HTR-8/SVneo (cell line): ENCODE measurements at regions not wholly inside any gene's neighbourhood (a gene's known extent, or its start where the extent isn't known, plus 50 kb on each side); places are given as distances from the start of the nearest gene placed in this dataset.

ENCODE experiments used
- DNase-seq: peaks from one replicate; pipeline ENCODE4 v3.0.0; 2011; ENCODE audit warnings: low spot score, mixed read lengths; ENCODE audit not compliant: insufficient read length
- FAIRE-seq: peaks from 2 replicates; lab custom pipeline; 2011; peaks lifted over from hg19 to GRCh38; lab: Jason Lieb, UNC

DNA sequence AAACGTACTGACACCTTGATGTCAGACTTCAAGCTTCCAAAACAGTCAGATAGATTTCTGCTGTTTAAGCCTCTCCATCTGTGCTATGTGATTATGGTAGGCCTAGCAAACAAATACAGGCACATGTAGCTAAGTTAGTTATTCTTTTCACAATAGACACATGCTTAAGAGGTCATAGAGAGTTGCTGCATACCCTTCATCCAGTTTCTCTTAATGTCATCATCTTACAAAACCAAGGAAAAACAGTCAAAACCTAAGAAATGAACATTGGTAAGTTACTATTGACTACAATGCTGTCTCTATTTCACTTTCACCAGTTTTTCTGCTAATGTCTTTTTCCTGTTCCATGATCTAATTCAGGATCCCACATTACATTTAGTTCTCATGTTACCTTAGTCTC, 946.8 kb downstream of the TUSC7 start:
- no peak for FAIRE-seq
- no peak for DNase-seq

DNA sequence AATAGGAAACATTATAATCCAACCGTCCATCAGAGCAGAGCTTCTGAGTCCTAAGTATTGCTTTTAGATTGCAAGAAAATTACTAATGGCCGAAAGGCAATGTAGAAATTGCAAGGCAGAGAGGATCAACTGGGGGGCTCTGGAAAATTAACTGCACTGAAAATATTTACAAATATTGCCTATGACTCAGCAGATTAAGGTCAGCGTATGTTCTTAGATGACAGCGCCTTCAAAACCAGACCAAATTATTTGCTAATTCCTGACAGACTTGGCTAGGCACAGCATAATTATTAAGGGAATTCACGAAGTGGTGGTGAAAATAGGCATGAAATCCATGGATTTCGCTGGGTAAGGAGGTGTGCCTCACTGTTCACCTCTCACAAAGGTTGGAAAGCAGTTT, 947.7 kb downstream of the TUSC7 start:
- no peak for FAIRE-seq
- DNase-seq: no peak

DNA sequence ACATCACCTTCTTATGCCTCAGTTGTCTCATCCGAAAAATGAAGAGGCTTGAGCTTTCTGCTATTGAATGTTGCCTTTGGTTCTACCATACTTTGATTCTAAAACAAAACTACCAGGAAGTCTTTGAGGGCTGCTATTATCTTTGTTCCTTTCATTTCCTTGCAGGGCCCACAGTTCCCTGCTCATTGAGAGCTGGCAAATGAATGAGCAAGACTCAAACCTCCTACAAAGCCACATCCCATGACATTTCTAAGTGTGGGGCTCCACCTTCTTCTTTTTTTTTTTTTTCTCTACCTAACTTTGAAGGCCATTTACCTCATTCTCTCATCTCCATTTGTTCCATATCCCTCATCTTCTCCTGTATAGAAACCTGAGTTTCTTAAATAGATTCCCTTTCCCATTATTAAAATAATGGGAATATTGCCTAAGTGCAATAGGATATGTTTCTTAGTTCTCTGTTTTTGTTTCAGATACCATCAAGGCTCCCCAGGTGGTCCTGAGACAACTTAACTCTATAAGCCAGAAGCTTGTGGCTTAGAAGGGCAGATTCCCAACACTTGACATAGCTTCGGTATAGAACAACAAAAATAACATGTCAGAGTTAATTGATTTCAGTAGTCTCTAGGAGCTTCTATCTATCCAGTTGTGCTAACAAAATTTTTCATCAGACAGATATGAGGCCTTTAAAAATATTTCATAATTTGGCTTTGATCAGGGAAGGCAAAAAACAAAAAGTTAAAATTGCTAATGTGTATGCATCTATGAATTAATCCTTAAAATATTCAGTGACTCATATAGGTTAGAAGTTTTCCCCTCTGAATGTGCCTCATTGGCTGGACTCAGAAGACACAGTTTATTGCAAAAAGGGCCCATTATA, 951.6 kb downstream of the TUSC7 start:
- no peak for FAIRE-seq
- no peak for DNase-seq

DNA sequence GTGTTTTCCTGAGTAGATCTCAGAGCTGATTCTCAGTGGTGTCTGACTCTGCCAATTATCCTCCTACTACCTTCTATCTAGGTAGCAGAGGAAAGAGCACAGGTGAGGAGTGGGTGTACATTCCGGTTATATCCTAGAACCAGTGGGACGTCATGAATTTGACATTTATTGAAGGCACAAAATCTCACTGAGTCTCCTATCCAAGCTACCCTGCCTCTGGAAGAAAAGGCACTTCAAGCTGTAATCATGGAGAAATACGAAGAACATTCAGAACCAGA, 952.2 kb downstream of the TUSC7 start:
- DNase-seq (no peak), FAIRE-seq (no peak)

DNA sequence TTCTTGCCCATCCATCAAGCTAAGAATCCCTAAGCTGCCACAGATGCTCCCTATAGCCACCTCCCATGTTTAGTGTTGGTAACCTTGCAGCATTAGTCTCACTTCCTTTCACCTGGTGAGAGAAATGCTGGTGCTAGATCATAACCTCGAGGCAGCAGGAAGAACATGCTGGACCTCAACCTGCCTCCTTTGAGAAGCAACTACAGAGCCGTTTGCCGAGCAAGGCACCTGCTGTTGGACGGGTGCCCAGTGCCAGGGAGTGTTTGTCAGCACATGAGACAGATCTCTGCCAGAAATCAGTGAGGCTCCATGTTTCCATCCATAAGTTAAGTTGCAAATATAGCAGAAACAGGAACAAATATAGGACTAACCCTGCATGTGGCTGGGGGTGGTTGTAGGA, 955.7 kb downstream of the TUSC7 start:
- DNase-seq: no peak
- FAIRE-seq: no peak

DNA sequence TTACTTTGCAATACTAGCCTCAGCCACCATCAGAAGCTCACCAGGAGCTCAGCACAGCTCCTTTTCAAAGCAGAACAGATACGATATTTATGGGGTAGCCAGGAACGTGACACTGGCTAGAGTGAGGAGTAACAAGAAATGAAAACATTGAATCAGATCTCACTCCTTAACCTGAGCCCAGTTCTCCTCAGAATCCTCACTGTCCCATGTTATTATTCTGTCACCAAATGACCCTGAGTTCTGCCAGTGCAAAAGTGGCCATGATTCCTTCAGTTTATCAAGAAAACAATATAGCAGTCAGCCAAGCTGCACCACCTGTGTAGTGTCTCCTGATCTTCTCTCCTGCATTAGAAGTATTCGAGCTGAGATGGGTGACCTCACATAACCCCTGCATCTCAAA, 956.7 kb downstream of the TUSC7 start:
- DNase-seq (no peak), FAIRE-seq (no peak)

DNA sequence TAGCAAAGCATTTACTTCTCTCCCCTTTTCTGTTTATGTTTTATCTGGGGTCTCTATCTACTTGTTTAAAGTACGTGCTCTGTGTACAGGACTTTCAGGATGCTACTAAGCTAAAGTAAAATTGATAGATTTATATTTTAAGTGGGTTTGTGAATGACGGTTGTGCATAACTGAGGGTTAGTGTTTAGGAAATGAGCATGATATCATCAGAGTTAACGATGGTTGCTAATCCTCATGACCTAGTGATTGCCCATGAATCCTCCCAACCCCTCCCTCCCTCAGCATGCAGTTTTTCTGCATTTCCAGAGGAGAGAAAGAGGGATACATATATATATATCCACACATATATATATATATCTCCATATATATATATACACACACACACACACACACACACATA, 957.2 kb downstream of the TUSC7 start:
- DNase-seq: no peak
- FAIRE-seq: no peak

DNA sequence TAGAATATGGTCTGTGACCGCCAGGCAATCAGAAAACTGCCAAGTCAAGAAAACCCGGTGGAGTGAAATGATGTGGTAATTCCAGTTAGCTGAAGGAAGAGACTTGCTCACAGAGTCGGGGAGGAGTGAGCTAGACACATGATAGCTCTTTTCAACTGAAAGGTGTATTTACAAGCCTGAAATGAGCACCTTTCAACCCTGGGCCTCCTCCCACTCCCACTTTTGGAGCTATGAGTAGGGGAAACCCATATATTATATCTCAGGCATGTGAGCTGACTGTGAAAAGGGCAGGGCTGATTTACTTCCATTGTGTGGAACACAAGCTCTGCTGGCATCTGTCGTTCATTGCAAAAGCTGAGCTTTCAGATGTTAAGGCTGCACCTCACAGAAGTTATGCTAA, 960.2 kb downstream of the TUSC7 start:
- FAIRE-seq: no peak
- no peak for DNase-seq

DNA sequence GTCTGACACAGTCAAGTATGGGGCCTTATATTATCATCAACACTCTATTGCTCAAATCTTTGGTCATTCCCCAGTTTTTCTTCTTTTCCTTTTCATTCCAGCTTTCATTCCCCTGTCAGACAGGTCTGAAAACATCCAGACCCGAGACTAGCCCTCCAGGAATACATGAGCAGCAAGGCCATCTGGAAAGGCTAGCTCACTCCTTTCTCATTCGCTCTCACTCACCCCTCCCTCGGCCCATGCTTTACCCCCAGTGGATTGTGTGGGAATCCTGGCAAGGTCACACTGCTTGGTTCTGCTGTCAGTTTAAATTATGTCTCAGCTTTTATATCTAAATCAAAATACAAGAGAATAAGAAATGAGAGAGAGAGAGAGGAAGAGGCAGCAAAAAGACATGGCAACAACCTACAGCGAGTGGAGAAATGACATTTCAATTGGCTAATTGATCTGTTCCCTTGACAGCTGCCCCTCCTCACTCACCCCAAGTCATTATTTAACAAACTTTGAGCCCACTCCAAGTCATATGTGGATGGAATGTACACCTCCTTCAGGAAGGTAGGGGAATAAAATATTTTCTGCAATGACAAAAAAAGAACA, 962.2 kb downstream of the TUSC7 start:
- DNase-seq (no peak), FAIRE-seq (no peak)

DNA sequence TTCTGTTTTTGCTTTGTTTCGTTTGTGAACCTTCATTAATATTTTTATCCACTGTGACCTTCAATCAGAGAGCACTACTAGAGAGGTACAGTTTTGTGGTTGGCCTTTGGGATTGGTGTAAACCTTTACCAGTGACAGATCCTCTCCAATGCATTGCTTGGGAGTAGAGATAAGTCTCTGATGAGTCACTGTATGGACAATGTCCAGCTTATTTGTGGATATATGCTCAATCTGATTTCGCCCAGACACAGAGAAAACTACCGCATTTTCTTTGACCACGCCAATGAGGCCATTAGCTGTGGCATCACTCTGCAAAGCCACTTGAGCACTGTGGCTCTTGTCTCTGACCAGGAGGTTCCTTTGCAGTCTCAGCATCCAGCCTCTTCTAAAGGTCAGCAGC, 964.7 kb downstream of the TUSC7 start:
- no peak for DNase-seq
- FAIRE-seq: no peak

DNA sequence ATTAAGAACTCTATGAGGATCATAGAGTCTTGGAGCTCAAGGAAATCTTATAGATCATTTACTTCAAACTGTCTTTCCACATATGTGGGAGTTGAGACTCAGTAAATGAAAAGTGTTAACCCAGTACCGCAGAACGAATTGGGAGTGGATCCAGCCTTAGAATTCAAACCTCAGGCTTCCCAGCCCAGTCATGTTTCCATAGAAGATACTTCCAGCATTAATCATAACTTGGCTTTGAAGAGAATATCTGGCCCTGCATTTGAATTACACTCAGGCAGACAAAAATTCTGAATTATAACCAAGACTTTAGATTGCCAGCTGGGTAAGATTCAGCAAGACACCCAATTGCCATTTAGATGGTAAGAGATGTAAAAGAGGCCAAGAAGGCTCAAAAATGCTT, 972.0 kb downstream of the TUSC7 start:
- FAIRE-seq: no peak
- no peak for DNase-seq

DNA sequence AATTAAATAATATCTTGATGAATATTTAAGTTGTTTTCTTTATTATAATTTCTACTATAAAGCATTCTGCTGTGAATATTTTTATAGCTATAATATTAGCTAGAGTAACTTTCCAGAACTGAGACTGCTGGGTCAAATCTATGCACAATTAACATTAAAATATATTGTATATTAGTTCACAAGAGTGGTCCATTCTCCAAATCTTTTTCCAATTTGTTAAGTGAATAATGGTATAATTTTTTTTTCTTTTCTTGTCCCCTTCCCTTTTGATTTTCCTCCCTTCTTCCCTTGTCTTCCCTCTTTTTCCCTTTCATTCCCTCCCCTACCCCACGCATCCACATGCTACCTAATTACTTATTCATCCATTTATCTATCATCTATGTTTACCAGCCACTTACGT, 977.5 kb downstream of the TUSC7 start:
- no peak for FAIRE-seq
- no peak for DNase-seq

DNA sequence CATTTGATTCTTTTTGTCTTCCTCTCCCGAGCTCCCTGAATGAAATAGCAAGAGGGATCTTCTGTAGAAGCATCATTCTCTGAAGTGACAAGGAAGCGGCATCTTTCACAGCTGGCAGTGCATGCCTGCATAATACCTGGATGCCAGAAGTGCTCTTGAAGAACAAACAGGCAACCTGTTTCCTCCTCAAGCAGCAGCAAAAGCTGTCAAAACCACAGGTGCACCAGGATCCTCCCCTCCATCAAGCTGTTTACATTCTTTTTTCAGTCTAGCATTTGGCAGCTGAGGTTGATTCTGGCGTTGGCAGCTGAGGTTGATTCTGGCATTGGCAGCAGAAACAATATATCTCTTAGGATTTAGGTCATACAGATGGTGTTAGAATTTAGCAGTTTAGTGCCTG, 979.0 kb downstream of the TUSC7 start:
- DNase-seq (no peak), FAIRE-seq (no peak)

DNA sequence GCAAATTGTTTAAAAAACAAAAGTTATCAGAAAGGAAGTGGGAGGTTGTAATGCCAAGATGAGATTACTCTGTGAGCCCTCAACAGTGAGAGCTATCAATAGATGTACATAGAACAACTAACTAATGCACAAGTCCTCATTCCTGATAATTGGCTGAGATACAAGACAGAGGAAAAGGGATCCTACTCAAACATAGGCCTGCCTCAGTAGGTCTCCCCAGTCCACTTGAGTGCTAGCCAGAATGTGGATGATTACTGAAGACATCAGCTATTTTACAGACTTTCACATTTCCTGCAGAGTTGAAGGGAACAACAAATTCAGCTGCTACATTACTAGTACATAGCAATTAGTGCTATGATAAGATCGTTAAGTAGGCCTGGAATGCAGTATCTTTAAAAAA, 981.9 kb downstream of the TUSC7 start:
- FAIRE-seq (no peak), DNase-seq (no peak)

DNA sequence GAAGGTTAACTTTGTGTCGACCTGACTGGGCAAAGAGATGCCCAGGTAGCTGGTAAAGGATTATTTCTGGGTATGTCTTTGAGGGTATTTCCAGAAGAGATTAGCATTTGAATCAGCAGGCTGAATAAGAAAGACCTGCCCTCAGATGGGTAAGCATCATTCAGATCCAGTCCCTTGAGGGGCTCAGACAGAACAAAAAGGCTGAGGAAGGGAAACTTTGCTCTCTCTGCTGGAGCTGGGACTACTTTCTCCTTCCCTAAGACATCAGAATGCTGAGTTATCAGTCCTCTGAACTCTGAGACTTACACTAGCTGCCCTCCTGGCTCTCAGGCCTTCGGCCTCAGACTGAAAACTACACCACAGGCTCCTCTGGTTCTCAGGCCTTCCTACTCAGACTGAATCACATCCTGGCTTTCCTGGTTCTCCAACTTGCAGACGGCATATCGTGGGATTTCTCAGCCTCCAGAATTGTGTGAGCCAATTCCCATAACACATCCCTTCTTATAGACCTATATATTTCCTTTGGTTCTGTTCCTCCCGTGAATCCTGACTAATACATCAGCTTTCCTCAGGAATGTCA, 982.9 kb downstream of the TUSC7 start:
- FAIRE-seq (no peak), DNase-seq (no peak)

DNA sequence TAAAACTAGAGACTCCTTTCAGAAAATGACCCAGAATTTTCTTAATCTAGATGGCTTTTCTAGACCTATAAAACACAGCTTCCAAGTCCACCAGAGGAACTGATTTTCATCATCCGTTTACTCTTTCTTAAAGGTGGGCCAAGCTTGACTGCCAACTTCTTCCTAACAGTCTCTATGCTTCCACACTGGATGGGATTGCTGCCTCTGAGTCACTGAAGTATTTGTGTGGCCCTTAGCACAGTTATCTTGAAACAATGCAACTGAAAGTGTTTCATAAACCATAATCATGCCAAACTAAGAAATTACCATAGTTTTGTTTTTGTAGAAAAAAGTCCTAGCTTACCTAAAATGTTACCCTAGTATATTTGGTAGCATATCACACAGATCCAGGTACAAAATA, 985.7 kb downstream of the TUSC7 start:
- DNase-seq (no peak), FAIRE-seq (no peak)

DNA sequence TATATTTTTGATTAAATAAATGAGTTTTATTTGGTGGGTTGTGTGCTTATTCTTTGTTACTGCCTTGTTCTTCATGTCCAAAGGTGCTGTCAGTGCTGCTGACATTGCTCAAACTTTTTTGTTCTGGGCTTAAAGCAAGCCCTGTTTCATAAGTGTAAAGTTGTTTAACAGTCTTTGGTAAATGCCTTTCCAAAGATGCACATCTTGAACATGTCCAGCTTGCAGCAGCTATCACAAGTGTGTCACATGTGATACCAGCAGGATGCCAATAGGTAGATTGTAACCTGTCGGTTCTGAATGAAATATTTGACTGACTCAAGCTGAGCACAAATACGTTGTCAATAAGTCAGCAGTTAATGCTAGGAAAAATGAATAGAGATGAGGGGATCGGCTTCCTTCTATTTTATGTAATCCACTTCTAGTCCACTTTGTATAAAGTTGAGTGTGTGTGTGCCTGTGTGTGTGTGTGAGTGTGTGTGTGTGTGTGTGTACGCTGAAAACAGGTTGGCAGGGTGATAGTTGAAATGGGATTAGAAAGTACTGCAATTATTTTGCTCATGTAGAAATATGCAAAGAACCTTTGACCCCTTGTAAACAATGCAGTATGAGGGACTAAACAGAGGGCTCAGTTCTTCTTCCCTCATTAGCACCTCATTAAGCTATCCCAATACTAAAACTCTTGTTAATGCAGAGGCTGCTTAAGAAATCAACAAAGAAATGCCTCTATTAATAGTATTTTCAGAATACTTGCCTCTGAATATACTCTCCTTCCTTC, 986.5 kb downstream of the TUSC7 start:
- no peak for FAIRE-seq
- DNase-seq: no peak

DNA sequence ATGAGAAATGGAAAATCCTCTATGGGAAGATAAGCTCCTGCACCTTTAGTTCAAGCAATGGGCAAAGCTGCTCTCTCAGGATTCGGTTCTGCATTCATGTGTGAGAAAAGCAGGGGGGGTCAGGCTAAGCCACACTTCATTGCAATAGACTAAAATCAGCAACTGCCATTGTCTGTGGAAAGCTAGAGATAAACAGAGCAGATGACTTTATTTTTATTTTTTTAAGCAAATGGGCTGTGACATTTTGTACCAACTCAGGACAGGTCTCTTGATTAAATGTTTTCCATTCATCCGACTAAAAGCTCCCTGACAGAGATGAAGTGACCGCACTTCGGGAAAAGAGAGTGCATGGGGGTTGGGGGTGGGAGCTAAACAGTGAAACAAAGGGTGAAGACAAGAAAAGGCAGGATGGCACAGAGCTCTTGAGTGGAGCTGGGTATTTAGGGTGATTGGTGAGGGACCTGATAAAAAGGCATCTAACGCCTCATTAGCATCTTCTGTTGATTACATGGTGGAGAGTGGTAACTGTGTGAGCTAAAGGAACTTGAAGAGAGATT, 987.4 kb downstream of the TUSC7 start:
- no peak for FAIRE-seq

DNA sequence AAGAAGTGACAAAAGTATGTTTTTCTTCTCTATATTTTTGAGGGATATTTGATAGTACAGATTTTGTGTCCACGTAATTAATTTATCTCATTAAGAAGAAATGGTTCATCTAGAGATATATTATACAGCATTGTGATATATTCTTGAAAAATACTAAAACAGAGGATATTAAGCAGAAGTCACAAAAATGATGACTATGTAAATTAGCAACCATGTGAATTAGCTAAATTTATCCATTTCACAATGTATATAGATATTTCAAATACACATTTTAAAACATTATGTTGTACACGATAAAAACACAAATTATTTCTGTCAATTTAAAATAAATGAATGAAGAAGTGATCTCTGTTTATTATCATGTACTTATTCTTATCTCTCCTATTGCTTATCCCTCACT, 989.5 kb downstream of the TUSC7 start:
- FAIRE-seq: no peak

More for the DNA sequence above, 987.4 kb downstream of the TUSC7 start:
- no peak for DNase-seq

DNA sequence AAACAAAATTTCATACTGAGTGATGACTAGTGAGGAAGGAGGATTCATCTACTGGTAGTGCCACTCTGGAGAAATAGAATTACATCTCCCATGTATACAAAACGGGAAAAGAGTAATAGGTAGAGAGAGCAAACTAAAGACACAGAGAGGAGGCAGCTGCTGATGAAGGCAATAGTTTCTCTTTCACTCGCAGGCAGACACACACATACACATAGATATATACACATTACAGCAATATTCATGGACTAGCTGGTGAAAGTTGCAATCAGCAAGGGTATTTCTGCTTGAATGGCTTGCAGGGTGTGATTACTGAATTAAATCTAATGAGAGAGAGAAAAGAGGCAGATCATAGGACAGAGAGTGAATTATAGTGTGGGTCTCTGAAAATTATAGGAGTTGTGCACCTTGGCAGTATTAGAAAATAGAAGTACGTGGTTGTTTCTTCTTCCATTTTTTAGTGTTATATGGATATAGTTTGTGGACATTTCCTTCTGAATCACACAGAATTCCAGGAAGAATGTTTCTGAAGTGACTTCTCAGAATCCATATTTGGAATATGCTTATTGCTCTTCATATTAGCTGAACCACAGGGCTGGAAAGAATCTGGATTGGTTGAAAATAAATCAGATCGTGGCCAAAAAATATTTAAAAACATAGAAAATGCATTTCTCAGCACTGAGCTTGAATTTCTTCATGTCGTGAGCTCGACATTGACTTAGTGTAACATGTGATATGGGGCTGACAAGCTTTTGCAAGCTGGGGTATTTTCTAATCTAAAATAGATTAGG, 991.2 kb downstream of the TUSC7 start:
- no peak for DNase-seq
- no peak for FAIRE-seq

More for the DNA sequence above, 989.5 kb downstream of the TUSC7 start:
- no peak for DNase-seq
